Ovary (tissue), 7 donors: ENCODE measurements at regions not wholly inside any gene's neighbourhood (a gene's known extent, or its start where the extent isn't known, plus 50 kb on each side); places are given as distances from the start of the nearest gene placed in this dataset.

Experiments used
- DNase-seq, 5 donors: peaks; one replicate each; pipeline ENCODE4 v3.0.0-alpha.2; 2019 to 2020
- H3K27ac ChIP-seq, 2 donors: fragments of 200-600 bp; one replicate each; pipeline versions ENCODE4 v1.5.1 to v1.8.0; 2019 to 2022
- H3K27me3 ChIP-seq: fragments of 200-600 bp; one replicate; pipeline ENCODE4 v1.8.0; 2022
- H3K36me3 ChIP-seq: fragments of 200-600 bp; sonication (generic); one replicate; pipeline ENCODE4 v1.5.1; 2019
- H3K4me1 ChIP-seq: one replicate; pipeline ENCODE4 v1.8.1; 2013; ENCODE audit warnings: mild to moderate bottlenecking, moderate library complexity; ENCODE audit not compliant: insufficient read depth
- H3K4me3 ChIP-seq: fragments of 200-600 bp; sonication (generic); one replicate; pipeline ENCODE4 v1.5.1; 2017
- H3K9me3 ChIP-seq, 2 donors: fragments of 200-600 bp in 1 of 2; sonication (generic) in 1 of 2; one replicate each; pipeline versions ENCODE4 v1.5.1 to v1.8.1; 2013 to 2019; ENCODE audit warnings: mild to moderate bottlenecking in 1 of 2, moderate library complexity in 1 of 2
- EP300 ChIP-seq: sonication (generic); formaldehyde crosslinking; IDR thresholded peaks from one replicate; pipeline ENCODE4 v1.6.1; 2017; ENCODE audit warnings: antibody characterized with exemption
- POLR2A ChIP-seq: fragments of 450-650 bp; IDR thresholded peaks from one replicate; pipeline ENCODE4 v1.6.1; 2017; ENCODE audit warnings: antibody characterized with exemption, mild to moderate bottlenecking, moderate library complexity
- WGBS, 3 donors: extraction: QIAGEN DNeasy Blood & Tissue Kit in 1 of 3; methylation state at CpG; one replicate each; pipeline versions ENCODE4 v1.1.5 to v1.1.7; 2013 to 2017; 5-methylcytosine and 5-hydroxymethylcytosine counted together
- intact Hi-C, 4 donors: fragments of 100-400 bp; cut with DNase I; formaldehyde crosslinking; loops; one replicate each; pipeline versions ENCODE4 v1.11.0 to v1.15.1; 2022 to 2023
- TF ChIP-seq, protein P1 (sequence below), 3 donors: fragments of 450-650 bp in 2 of 3; fragments of 200-600 bp in 1 of 3; IDR thresholded peaks; one replicate each; pipeline versions ENCODE4 v1.5.1 to v1.8.0; 2016 to 2022; ENCODE audit warnings: antibody characterized with exemption in 3 of 3, mild to moderate bottlenecking in 1 of 3
- donor health status: DM: no; HTN: no; CAD: no; lungs with moderate emphysema.
- donor health status: DM: no; HTN: no; CAD: no.
- donor health status: Bipolar disorder and iron deficiency.
- donor health status: DM: no; HTN: no; CAD: no.
- donor health status: DM: yes; HTN: yes; CAD: no.

DNA sequence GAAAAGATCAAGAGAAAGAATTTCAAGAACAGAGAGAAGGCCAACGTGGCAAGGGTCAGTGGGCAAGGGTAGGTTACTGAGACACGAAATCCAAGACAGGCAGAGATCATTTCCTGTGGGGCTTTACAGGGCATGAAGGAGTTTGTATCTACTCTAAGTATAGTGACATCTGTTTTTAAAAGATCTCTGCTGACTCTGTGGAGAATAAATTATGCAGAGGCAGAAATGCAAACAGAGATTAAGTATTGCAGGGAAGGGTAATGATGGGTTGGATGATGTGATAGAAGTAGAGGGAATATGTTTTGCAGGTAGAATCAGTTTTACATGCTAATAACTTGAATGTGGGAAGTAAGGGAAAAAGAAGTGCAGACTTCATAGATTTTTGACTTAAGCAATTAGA lies 243.5 kb downstream of the FRK start:
- DNase-seq, result no peak
- intact Hi-C loops, result no loop called here
- Histone ChIP-seq H3K27me3 (no peaks in the 10 kb centered on the region), H3K4me1 (no peaks in the 10 kb centered on the region), H3K27ac (no peak overlapping the region), H3K4me3 (no peak overlapping the region), H3K36me3 (no peaks in the 10 kb centered on the region), H3K9me3 (no peaks in the 10 kb centered on the region)
- TF ChIP-seq, protein P1, sequence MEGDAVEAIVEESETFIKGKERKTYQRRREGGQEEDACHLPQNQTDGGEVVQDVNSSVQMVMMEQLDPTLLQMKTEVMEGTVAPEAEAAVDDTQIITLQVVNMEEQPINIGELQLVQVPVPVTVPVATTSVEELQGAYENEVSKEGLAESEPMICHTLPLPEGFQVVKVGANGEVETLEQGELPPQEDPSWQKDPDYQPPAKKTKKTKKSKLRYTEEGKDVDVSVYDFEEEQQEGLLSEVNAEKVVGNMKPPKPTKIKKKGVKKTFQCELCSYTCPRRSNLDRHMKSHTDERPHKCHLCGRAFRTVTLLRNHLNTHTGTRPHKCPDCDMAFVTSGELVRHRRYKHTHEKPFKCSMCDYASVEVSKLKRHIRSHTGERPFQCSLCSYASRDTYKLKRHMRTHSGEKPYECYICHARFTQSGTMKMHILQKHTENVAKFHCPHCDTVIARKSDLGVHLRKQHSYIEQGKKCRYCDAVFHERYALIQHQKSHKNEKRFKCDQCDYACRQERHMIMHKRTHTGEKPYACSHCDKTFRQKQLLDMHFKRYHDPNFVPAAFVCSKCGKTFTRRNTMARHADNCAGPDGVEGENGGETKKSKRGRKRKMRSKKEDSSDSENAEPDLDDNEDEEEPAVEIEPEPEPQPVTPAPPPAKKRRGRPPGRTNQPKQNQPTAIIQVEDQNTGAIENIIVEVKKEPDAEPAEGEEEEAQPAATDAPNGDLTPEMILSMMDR (IDR thresholded peaks at IDR 0.05), result no peak
- TF ChIP-seq POLR2A (no peak), EP300 (no peak)
- WGBS, 3 donors, result 25 to 38% (median 31%) methylated on average over 2 of the region's 2 CpGs

DNA sequence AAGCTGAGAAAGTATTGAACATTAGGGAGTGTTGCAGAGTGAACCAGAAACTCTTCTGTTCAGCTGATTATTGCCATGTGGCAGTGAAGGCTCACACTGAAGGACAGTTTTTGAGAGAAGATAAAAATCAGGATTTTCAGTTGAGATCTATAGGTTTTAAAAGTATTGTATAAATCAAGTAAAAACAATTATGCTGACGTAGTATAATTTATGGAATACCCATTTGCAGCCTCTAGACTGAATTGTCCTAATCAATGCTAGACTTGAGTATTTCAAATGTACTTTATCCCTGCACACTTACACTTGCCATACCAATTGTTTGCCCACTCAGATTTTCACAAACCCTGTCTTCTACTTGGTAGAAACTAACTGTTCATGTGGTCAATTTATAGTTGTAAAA lies 245.8 kb downstream of the FRK start:
- 78 to 90% (median 83%) methylated on average over 1 of the region's 1 CpG for WGBS, 3 donors
- Histone ChIP-seq H3K27ac (no peak overlapping the region), H3K4me1 (no peaks in the 10 kb centered on the region), H3K4me3 (no peak overlapping the region), H3K36me3 (no peaks in the 10 kb centered on the region), H3K27me3 (no peaks in the 10 kb centered on the region), H3K9me3 (no peaks in the 10 kb centered on the region)
- TF ChIP-seq POLR2A (no peak), EP300 (no peak)
- TF ChIP-seq, protein P1 (IDR thresholded peaks at IDR 0.05), result no peak
- intact Hi-C loops, result no loop called here
- DNase-seq, result no peak

DNA sequence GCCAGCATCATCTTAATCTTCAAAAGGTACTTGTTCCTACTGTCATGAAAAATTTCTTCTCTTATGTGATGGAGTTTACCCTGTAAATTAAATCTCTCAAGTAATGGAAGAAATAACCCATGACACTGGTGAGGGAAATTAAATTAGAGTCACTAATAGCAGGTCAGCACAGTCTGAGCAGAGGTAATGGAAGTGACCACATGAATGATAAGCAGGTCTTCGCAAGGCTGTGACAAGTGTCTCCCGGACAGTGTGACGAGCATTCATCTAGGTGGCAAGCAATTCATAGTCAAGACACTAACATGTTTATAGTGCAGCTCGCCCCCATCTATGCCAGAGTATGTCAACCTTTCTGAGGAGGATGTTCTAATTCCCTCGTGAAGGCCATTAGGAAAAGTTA lies 249.2 kb downstream of the FRK start:
- TF ChIP-seq POLR2A (no peak), EP300 (no peak)
- TF ChIP-seq, protein P1 (IDR thresholded peaks at IDR 0.05), result no peak
- WGBS, 3 donors, result 74 to 79% (median 76%) methylated on average over 5 of the region's 5 CpGs
- H3K4me1 ChIP-seq, result no peaks in the 10 kb centered on the region
- no peak for DNase-seq
- H3K27ac ChIP-seq, result no peak overlapping the region
- no peaks in the 10 kb centered on the region for H3K9me3 ChIP-seq
- no peaks in the 10 kb centered on the region for H3K36me3 ChIP-seq
- no peak overlapping the region for H3K4me3 ChIP-seq
- intact Hi-C loops, result no loop called here
- no peaks in the 10 kb centered on the region for H3K27me3 ChIP-seq

DNA sequence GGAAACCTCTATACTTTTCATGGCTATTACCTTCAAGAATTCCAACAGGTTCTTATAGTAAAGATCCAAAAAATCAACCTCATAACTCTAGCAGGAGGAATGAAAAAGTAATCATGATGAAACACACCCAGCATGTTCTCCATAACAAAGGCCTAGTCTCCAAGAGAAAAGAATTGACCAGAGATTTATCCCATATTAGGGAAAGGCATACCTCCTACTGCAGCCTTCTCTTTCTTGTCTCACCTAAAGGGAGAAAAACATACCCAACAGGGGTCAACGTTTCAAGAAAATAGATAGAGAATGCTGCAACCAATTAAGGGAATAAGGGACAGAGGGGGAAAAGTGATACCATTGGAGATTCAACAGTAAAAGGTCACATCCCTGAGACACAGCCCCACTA lies 262.5 kb downstream of the FRK start:
- TF ChIP-seq, protein P1 (IDR thresholded peaks at IDR 0.05), result no peak
- TF ChIP-seq POLR2A (no peak), EP300 (no peak)
- no peaks in the 10 kb centered on the region for H3K27me3 ChIP-seq
- no peaks in the 10 kb centered on the region for H3K36me3 ChIP-seq
- no peaks in the 10 kb centered on the region for H3K9me3 ChIP-seq
- H3K4me3 ChIP-seq, result no peak overlapping the region
- no peaks in the 10 kb centered on the region for H3K4me1 ChIP-seq
- WGBS, 3 donors, result 32 to 58% (median 43%) methylated on average over 1 of the region's 1 CpG
- intact Hi-C loops, result no loop called here
- no peak for DNase-seq
- H3K27ac ChIP-seq, result no peak overlapping the region

DNA sequence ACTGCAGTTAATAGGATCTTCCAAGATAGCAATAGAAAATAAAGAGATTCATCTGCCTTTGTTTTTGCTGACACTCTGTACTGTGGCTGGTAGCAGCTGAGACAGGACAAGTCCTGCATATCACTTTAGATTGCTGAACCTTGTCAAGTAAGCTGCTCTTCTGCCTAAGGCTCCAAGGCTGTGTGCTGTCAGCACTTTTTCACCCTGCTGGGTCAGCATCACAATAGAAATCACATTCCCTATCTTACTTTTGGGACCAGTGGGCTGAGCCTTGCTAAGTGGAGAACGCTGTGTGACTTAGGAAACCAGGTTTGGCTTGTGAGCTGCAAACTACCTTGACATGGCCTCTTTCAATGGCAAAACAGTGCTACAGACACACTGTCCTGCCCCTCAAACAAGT lies 263.9 kb downstream of the FRK start:
- DNase-seq, result no peak
- 45 to 74% (median 56%) methylated on average over 1 of the region's 1 CpG for WGBS, 3 donors
- Histone ChIP-seq H3K36me3 (no peaks in the 10 kb centered on the region), H3K4me1 (no peaks in the 10 kb centered on the region), H3K9me3 (no peaks in the 10 kb centered on the region), H3K4me3 (no peak overlapping the region), H3K27ac (no peak overlapping the region), H3K27me3 (no peaks in the 10 kb centered on the region)
- intact Hi-C loops, result no loop called here
- TF ChIP-seq POLR2A (no peak), EP300 (no peak)
- TF ChIP-seq, protein P1 (IDR thresholded peaks at IDR 0.05), result no peak
